CD4-positive, alpha-beta T cell treated with Interleukin-1 beta for 1 hour (primary cell): ENCODE measurements at regions not wholly inside any gene's neighbourhood (a gene's known extent, or its start where the extent isn't known, plus 50 kb on each side); places are given as distances from the start of the nearest gene placed in this dataset.
"Not testable (repeated sequence)": the region's sequence is repeated elsewhere in the genome, so short reads cannot be mapped to it uniquely, and the experiment has no call there.

Source experiments
- DNase-seq, 2 donors: peaks; one replicate each; pipeline ENCODE4 v3.0.0-alpha.2; 2020 to 2022

- DNase-seq = no peak
Measured at GRCh38 chr14:87286191-87286590, 706.8 kb downstream of the GALC start.

DNA sequence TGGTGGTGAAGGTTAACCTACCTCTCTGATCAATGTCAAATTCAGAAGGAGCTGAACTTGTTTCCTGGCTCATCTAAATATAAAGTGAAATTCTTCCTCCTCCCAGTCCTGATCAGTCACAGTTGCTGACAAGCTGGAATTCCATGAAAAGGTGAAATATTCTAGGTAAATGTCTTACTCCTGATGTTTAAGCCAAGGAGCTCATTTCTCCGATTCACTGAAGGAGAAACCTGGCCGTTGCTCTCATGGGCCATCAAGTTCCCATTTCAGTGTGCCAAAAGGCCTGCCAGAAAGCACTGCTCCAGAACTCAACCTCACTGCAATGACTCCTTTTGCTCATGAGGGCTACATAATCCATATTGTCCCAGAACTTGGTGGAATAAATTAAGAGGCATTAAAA, 707.5 kb downstream of the GALC start:
- DNase-seq = no peak

GRCh38 chr14:87283547-87283946, 709.4 kb downstream of the GALC start:
- DNase-seq = no peak

- no peak for DNase-seq
Measured at GRCh38 chr14:87282266-87282665, 710.7 kb downstream of the GALC start.

- DNase-seq = no peak
Measured at GRCh38 chr14:87278415-87278814, 714.6 kb downstream of the GALC start.

GRCh38 chr14:87271331-87271730, 721.7 kb downstream of the GALC start:
- no peak for DNase-seq

- no peak for DNase-seq
Measured at GRCh38 chr14:87268997-87269396, 724.0 kb downstream of the GALC start.

DNA sequence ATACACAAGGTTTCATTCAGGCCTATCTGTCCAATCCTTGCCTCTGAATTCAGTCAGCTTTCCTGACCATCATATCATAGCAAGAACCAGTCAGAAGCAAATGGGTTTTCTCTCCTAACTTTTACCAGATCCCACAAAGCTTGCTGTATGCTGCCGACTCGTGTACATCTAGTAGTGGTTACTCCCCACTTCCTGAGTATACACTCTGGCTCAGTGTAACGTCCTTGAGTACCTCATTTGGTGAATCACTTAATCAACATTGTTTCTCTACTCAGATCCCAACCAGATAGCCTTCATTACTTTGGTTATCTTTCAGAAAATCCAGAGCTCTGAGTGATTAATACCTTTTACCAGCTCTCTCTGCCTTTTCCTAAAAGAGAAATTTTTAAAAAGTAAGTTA, 728.2 kb downstream of the GALC start:
- DNase-seq = no peak

- DNase-seq = no peak
Measured at GRCh38 chr14:87264272-87264785, 728.7 kb downstream of the GALC start.

DNA sequence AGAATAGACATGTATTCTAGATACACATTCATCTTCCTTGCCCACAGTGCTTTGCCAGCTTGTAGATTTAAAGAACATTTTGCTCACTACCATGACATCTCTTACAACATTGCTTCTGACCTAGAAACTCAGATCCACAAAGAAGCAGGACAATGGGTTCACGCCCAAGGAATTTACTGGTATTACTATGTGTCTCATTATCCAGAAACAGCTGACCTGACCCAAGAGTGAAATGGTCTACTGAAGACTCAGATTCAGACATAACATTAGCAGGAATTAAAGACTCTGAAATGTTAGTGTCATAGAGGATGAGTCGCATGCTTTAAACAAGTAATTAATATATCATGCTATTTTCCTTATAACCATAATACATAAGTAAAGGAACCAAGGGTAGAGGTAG, 731.4 kb downstream of the GALC start:
- no peak for DNase-seq

DNA sequence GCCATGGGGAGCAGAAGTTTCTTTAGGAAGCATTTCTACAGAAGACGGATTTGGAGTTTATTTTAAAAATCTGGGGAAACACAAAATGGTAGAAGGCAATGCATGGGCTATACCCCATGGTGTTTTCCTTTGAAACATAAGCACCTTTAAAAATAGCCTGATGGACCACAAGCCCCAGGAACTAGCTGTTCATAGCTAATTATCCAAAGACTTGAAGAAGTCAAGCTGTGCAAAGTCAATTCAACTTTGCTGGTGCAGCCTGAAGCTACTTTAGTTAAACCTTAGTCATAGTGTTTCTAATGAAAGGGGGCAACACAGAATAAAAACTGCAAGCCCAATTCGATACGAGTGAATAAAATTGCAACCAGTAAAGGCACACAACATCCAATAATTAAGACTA, 732.5 kb downstream of the GALC start:
- DNase-seq = no peak

DNA sequence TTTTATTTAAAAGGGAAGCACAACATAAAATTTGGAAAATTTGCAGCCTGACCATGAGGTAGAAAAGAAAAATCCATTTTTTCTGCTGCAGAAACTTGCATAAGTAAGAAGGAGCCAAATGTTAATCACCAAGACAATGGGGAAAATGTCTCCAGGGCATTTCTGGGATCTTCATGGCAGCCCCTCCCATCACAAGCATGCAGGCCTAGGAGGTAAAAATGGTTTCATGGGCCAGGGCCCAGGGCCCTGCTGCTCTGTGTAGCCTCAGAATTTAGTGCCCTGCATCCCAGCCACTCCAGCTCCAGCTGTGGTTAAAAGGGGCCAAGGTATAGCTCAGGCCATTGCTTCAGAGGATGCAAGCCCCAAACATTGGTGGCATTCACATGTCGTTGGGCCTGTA, 735.6 kb downstream of the GALC start:
- DNase-seq = no peak

DNA sequence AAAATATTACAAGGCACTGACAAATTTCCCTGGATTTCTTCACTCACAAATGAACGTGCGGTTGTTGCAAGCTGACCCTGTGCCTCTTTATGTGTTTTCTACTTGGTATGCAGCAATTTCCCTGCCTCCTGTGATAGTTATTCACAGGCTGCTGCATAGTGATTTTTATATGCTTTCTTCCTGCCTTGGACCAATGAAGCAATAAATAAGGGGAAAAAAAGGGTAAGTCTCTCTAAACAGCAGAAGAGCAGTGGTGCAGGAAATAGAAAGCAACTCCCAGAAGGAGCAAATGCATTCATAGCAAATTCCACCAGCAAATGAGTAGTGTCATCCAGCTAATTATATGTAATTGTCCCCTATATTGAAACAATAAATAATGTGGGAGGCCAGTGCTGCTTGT, 737.9 kb downstream of the GALC start:
- no peak for DNase-seq

DNA sequence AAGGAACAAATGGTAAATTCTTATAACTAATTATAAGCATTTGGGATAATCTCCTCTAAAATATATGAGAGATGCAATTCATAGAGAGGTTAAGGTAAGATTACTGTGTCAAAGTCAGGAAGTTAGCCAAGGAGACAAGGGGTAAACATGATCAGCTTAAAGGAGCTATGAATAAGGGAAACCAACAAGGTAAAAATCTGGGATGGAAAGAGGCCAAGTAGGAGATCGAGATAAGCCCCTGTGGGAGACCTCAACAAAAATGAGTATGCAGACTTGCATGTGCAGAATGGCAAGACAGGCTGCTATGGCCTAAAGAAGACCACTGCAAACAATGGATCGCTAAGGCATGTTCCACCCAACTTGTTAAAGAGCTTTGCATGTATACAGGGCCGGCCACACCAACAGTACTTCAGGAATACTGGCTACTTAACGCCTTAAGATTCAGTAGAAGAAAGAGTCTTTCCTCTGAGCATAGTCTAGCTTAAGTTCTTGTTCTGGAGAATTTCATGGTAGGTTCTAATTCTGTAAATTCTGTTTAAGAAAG, 738.6 kb downstream of the GALC start:
- DNase-seq = no peak

GRCh38 chr14:87253791-87254190, 739.2 kb downstream of the GALC start:
- DNase-seq = not testable (repeated sequence)

- DNase-seq = no peak
Measured at GRCh38 chr14:87252103-87252502, 740.9 kb downstream of the GALC start.

DNA sequence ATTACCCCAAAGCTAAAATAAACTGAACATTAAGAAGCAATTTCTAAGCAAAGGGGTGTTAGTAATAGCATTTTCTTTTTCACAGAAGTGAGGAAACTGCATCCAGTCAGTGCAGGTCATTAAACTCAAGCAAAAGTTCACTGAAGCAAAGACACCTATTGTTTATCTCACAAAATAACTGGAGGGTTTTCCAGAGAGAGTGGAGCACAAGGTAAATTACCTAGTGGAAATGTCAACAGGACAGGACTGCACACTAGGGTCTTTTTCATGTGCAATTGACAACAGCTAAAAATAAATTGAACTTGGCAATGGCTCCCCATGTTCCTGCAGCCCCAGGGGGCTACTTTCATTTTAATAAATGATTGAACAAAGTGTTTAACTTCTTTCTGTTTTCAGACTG, 742.0 kb downstream of the GALC start:
- DNase-seq = no peak

GRCh38 chr14:87241018-87241768, 751.8 kb downstream of the GALC start:
- no peak for DNase-seq

DNA sequence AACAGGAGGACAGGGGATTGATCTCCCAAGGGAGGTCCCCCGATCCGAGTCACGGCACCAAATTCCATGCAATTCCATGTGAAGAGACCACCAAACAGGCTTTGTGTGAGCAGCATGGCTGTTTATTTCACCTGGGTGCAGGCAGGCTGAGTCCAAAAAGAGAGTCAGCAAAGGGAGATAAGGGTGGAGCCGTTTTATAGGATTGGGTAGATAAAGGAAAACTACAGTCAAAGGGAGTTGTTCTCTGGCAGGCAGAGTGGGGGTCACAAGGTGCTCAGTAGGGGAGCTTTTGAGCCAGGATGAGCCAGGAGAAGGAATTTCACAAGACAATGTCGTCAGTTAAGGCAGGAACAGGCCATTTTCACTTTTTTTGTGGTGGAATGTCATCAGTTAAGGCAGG, 752.7 kb downstream of the GALC start:
- DNase-seq = not testable (repeated sequence)

DNA sequence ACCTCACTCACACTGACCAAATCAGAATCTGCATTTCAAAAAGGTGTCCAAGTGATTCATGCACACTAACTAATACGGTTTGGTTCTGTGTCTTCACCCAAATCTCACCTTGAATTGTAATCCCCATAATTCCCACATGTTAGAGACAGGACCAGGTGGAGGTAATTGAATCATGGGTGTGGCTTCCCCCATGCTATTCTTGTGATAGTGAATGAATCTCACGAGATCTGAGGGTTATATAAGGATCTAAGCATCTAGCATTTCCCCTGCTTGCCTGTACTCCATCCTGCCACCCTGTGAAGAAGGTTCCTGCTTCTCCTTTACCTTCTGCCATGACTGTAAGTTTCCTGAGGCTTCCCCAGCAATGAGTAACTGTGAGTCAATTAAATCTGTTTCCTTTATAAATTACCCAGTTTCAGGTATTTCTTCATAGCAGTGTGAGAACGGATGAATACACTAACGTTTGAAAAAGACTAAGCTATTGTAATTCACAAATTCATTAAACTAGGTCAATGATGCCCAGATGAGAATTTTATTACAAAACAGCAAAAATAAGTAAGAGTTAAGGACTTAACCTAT, 759.1 kb downstream of the GALC start:
- DNase-seq = no peak

DNA sequence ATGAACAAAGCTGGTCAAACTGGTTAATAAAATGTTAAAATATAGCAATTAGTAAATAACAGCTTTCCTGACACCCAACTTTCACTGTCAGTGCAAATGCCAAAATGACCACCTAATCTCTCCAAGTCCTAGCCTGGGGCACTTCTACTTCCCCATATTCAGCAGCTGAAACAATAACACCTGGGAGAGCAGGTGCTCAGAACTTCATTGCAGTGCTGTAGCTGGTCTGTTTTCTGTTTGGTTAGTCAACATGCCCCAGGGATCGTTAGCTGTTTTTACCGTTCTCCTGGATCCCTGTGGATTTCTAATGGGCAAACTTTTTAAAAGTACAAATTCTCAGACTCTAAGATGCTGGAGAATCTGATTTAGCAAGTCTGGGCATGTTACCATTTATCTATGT, 759.7 kb downstream of the GALC start:
- DNase-seq = no peak

GRCh38 chr14:87231336-87232026, 761.5 kb downstream of the GALC start:
- no peak for DNase-seq

GRCh38 chr14:87230726-87231125, 762.3 kb downstream of the GALC start:
- DNase-seq = no peak

GRCh38 chr14:87229131-87229530, 763.9 kb downstream of the GALC start:
- no peak for DNase-seq
